H9 (cell line): ENCODE measurements at regions not wholly inside any gene's neighbourhood (a gene's known extent, or its start where the extent isn't known, plus 50 kb on each side); places are given as distances from the start of the nearest gene placed in this dataset.

Source experiments
- DNase-seq: peaks from one replicate; pipeline ENCODE4 v3.0.0-alpha.2; 2017
- H2AFZ ChIP-seq: one replicate; pipeline ENCODE4 v1.6.1; 2013; ENCODE audit warnings: mild to moderate bottlenecking, low read length, control low read depth, moderate library complexity
- H2AK5ac ChIP-seq: 2 replicates; pipeline ENCODE4 v1.6.1; 2013; ENCODE audit warnings: low read length, control low read depth, mixed read lengths; ENCODE audit not compliant: insufficient read length
- H2BK120ac ChIP-seq: one replicate; pipeline ENCODE4 v1.6.1; 2013; ENCODE audit warnings: low read depth, mild to moderate bottlenecking, low read length, control low read depth, inconsistent platforms; ENCODE audit not compliant: poor library complexity, severe bottlenecking
- H2BK12ac ChIP-seq: 2 replicates; pipeline ENCODE4 v1.6.1; 2013; ENCODE audit warnings: low read length, control low read depth, mixed read lengths, low read depth; ENCODE audit not compliant: insufficient read length
- H2BK15ac ChIP-seq: 2 replicates; pipeline ENCODE4 v1.6.1; 2013; ENCODE audit warnings: low read depth, low read length, control low read depth
- H2BK20ac ChIP-seq: one replicate; pipeline ENCODE4 v1.6.1; 2013; ENCODE audit warnings: low read depth, mild to moderate bottlenecking, low read length, control low read depth, inconsistent platforms; ENCODE audit not compliant: poor library complexity, severe bottlenecking
- H2BK5ac ChIP-seq: 2 replicates; pipeline ENCODE4 v1.6.1; 2013; ENCODE audit warnings: low read length, control low read depth, mixed read lengths; ENCODE audit not compliant: insufficient read length
- H3K14ac ChIP-seq: 2 replicates; pipeline ENCODE4 v1.6.1; 2013; ENCODE audit warnings: low read length, control low read depth; ENCODE audit not compliant: insufficient read depth
- H3K18ac ChIP-seq: 2 replicates; pipeline ENCODE4 v1.6.1; 2013; ENCODE audit warnings: low read depth, mild to moderate bottlenecking, mixed read lengths, low read length, control low read depth; ENCODE audit not compliant: insufficient read length
- H3K23ac ChIP-seq: 2 replicates; pipeline ENCODE4 v1.6.1; 2013; ENCODE audit warnings: low read length, control low read depth, mixed read lengths, low read depth; ENCODE audit not compliant: insufficient read length
- H3K23me2 ChIP-seq: 2 replicates; pipeline ENCODE4 v1.6.1; 2013; ENCODE audit warnings: low read depth, mild to moderate bottlenecking, mixed read lengths, low read length, control low read depth; ENCODE audit not compliant: insufficient read length, poor library complexity, severe bottlenecking
- H3K27ac ChIP-seq: 2 replicates; pipeline ENCODE4 v1.5.1; 2013; ENCODE audit warnings: low read length, control low read depth, mixed read lengths, low read depth; ENCODE audit not compliant: insufficient read length
- H3K27me3 ChIP-seq: 2 replicates; pipeline ENCODE4 v1.6.1; 2013; ENCODE audit warnings: low read length, control low read depth, inconsistent platforms; ENCODE audit not compliant: insufficient read depth
- H3K4ac ChIP-seq: 2 replicates; pipeline ENCODE4 v1.6.1; 2013; ENCODE audit warnings: low read depth, mild to moderate bottlenecking, control low read depth, inconsistent platforms, low read length, moderate library complexity
- H3K4me1 ChIP-seq: 2 replicates; pipeline ENCODE4 v1.6.1; 2013; ENCODE audit warnings: low read length, control low read depth, inconsistent platforms; ENCODE audit not compliant: insufficient read depth
- H3K4me2 ChIP-seq: 2 replicates; pipeline ENCODE4 v1.6.1; 2013; ENCODE audit warnings: low read length, control low read depth, mixed read lengths; ENCODE audit not compliant: insufficient read length, insufficient read depth
- H3K56ac ChIP-seq: 2 replicates; pipeline ENCODE4 v1.6.1; 2013; ENCODE audit warnings: low read depth, mild to moderate bottlenecking, mixed read lengths, low read length, control low read depth; ENCODE audit not compliant: insufficient read length
- H3K79me1 ChIP-seq: 2 replicates; pipeline ENCODE4 v1.6.1; 2013; ENCODE audit warnings: low read depth, mild to moderate bottlenecking, moderate library complexity, low read length, control low read depth, inconsistent platforms; ENCODE audit not compliant: insufficient read depth, poor library complexity, severe bottlenecking
- H3K79me2 ChIP-seq: 2 replicates; pipeline ENCODE4 v1.6.1; 2013; ENCODE audit warnings: low read length, control low read depth, inconsistent platforms; ENCODE audit not compliant: insufficient read depth
- H3K9ac ChIP-seq: 2 replicates; pipeline ENCODE4 v1.6.1; 2013; ENCODE audit warnings: low read length, control low read depth, mixed read lengths; ENCODE audit not compliant: insufficient read length; ENCODE audit errors: extremely low read depth
- H3K9me3 ChIP-seq: one replicate; pipeline ENCODE4 v1.6.1; 2013; ENCODE audit warnings: low read depth, low read length, inconsistent platforms; ENCODE audit not compliant: control insufficient read depth
- H3T11ph ChIP-seq: one replicate; pipeline ENCODE4 v1.6.1; 2013; ENCODE audit warnings: mild to moderate bottlenecking, low read length, control low read depth, inconsistent platforms
- H4K20me1 ChIP-seq: one replicate; pipeline ENCODE4 v1.6.1; 2013; ENCODE audit not compliant: control insufficient read depth, insufficient read length, insufficient read depth
- H4K5ac ChIP-seq: 2 replicates; pipeline ENCODE4 v1.6.1; 2013; ENCODE audit warnings: low read depth, mild to moderate bottlenecking, mixed read lengths, low read length, control low read depth; ENCODE audit not compliant: insufficient read length
- H4K8ac ChIP-seq: replicated peaks from 2 replicates; pipeline ENCODE4 v1.6.1; 2013; ENCODE audit warnings: low read length, control low read depth, mixed read lengths, low read depth; ENCODE audit not compliant: insufficient read length
- H4K91ac ChIP-seq: 2 replicates; pipeline ENCODE4 v1.6.1; 2013; ENCODE audit warnings: low read depth, mild to moderate bottlenecking, moderate library complexity, mixed read lengths, low read length, control low read depth; ENCODE audit not compliant: insufficient read length
- H3K27ac Mint-ChIP-seq, 3 experiments: 2 replicates in 2 of 3; 3 replicates in 1 of 3; pipeline ENCODE4 v1.8.0; 2020 to 2021; ENCODE audit warnings: mixed read lengths in 3 of 3, mild to moderate bottlenecking in 1 of 3, moderate library complexity in 1 of 3
- H3K27me3 Mint-ChIP-seq: 2 replicates; pipeline ENCODE4 v1.8.0; 2021; ENCODE audit warnings: low read depth, mild to moderate bottlenecking, moderate library complexity, mixed read lengths
- H3K36me3 Mint-ChIP-seq, 3 experiments: 2 replicates in 2 of 3; 3 replicates in 1 of 3; pipeline ENCODE4 v1.8.0; 2020 to 2021; ENCODE audit warnings: low read depth in 3 of 3, mixed read lengths in 3 of 3; ENCODE audit not compliant: insufficient read depth in 1 of 3
- H3K4me1 Mint-ChIP-seq, 2 experiments: 2 replicates each; pipeline ENCODE4 v1.8.0; 2020; ENCODE audit warnings: mixed read lengths in 2 of 2
- H3K4me3 Mint-ChIP-seq, 2 experiments: 2 replicates in 1 of 2; 3 replicates in 1 of 2; pipeline ENCODE4 v1.8.0; 2020 to 2021; ENCODE audit warnings: mild to moderate bottlenecking in 2 of 2, mixed read lengths in 2 of 2, moderate library complexity in 1 of 2
- H3K9me3 Mint-ChIP-seq, 2 experiments: 2 replicates in 1 of 2; 3 replicates in 1 of 2; pipeline ENCODE4 v1.8.0; 2020; ENCODE audit warnings: mild to moderate bottlenecking in 2 of 2, mixed read lengths in 2 of 2, moderate library complexity in 1 of 2
- CTCF ChIP-seq: fragments of 200-600 bp; sonication (generic); conservative IDR thresholded peaks from 3 replicates; pipeline ENCODE4 v1.8.0; 2021; ENCODE audit warnings: antibody characterized with exemption, mild to moderate bottlenecking
- WGBS: extraction: QIAGEN DNeasy Blood & Tissue Kit; methylation state at CpG from one replicate; pipeline ENCODE4 v1.1.7; 2013; ENCODE audit warnings: missing lambda C conversion rate, low lambda C conversion rate, mixed read lengths; ENCODE audit not compliant: insufficient read length; ENCODE audit errors: extremely low coverage; 5-methylcytosine and 5-hydroxymethylcytosine counted together

GRCh38 chr16:86910161-86910769 is 331.9 kb downstream of the FOXL1 start:
- Histone ChIP-seq H2BK120ac (no peak overlapping the region), H3K14ac (no peak overlapping the region), H2BK5ac (no peak overlapping the region), H3K4me1 (no peaks in the 10 kb centered on the region), H3K9ac (no peak overlapping the region), H3K79me2 (no peaks in the 10 kb centered on the region), H3K4ac (no peak overlapping the region), H4K20me1 (no peaks in the 10 kb centered on the region), H3K4me2 (no peak overlapping the region), H3K27ac (no peak overlapping the region), H3K9me3 (no peaks in the 10 kb centered on the region), H3K56ac (no peak overlapping the region), H2BK15ac (no peak overlapping the region), H4K5ac (no peak overlapping the region), H2BK20ac (no peak overlapping the region), H3K23me2 (no peaks in the 10 kb centered on the region), H2AK5ac (no peak overlapping the region), H4K91ac (no peak overlapping the region), H2AFZ (no peak overlapping the region), H3K23ac (no peak overlapping the region), H3T11ph (no peak overlapping the region), H3K18ac (no peak overlapping the region), H4K8ac (no peak overlapping the region), H3K79me1 (no peaks in the 10 kb centered on the region), H2BK12ac (no peak overlapping the region), H3K27me3 (no peaks in the 10 kb centered on the region)
- H3K27ac Mint-ChIP-seq, result no peak overlapping the region
- H3K9me3 Mint-ChIP-seq, result no peaks in the 10 kb centered on the region
- no peak for TF ChIP-seq CTCF
- H3K27me3 Mint-ChIP-seq, result peaks cover 2% of the 10 kb centered on the region; the same call in 1 of the 2 replicates
- no peaks in the 10 kb centered on the region for H3K36me3 Mint-ChIP-seq
- no CpG with 5 or more reads among the region's 16 CpGs for WGBS
- no peaks in the 10 kb centered on the region for H3K4me1 Mint-ChIP-seq
- no peak for DNase-seq
- no peak overlapping the region for H3K4me3 Mint-ChIP-seq
